WTC11 (cell line): ENCODE measurements at regions not wholly inside any gene's neighbourhood (a gene's known extent, or its start where the extent isn't known, plus 50 kb on each side); places are given as distances from the start of the nearest gene placed in this dataset.

Source experiments
- AFF4 ChIP-seq: sonication (generic); formaldehyde crosslinking; IDR thresholded peaks from 2 replicates; pipeline ENCODE4 v1.8.1; 2023; ENCODE audit warnings: mild to moderate bottlenecking, missing genetic modification reagents, borderline replicate concordance
- ATF3 ChIP-seq: sonication (generic); formaldehyde crosslinking; conservative IDR thresholded peaks from 2 replicates; pipeline ENCODE4 v1.8.1; 2022; ENCODE audit warnings: mild to moderate bottlenecking, missing genetic modification reagents
- CTCF ChIP-seq: fragments of 200-600 bp; IDR thresholded peaks from 2 replicates; pipeline ENCODE4 v1.8.0; 2022; ENCODE audit warnings: antibody characterized with exemption
- FOXK1 ChIP-seq: sonication (generic); formaldehyde crosslinking; IDR thresholded peaks from 2 replicates; pipeline ENCODE4 v1.8.0; 2022; ENCODE audit warnings: mild to moderate bottlenecking, moderate library complexity, missing genetic modification reagents
- GABPB1 ChIP-seq: sonication (generic); formaldehyde crosslinking; IDR thresholded peaks from 2 replicates; pipeline ENCODE4 v1.8.1; 2023; ENCODE audit warnings: mild to moderate bottlenecking, missing genetic modification reagents
- GTF2I ChIP-seq: fragments of 250-450 bp; sonication (Bioruptor Pico); conservative IDR thresholded peaks from 2 replicates; pipeline ENCODE4 v1.4.0; 2021; ENCODE audit warnings: mild to moderate bottlenecking
- NFYB ChIP-seq: sonication (generic); formaldehyde crosslinking; conservative IDR thresholded peaks from 2 replicates; pipeline ENCODE4 v1.8.0; 2022; ENCODE audit warnings: low read depth, missing genetic modification reagents
- USF2 ChIP-seq: sonication (generic); formaldehyde crosslinking; IDR thresholded peaks from 2 replicates; pipeline ENCODE4 v1.8.1; 2023; ENCODE audit warnings: mild to moderate bottlenecking, missing genetic modification reagents, moderate library complexity

GRCh38 chr13:50452756-50453155 lies 390.7 kb downstream of the DLEU7 start:
- no peak for TF ChIP-seq CTCF
- TF ChIP-seq NFYB = no peak
- no peak for TF ChIP-seq GABPB1 (CRISPR knock-in tag)
- TF ChIP-seq FOXK1 (CRISPR knock-in tag) = no peak
- no peak for TF ChIP-seq GTF2I (CRISPR knock-in tag)
- no peak for TF ChIP-seq ATF3 (CRISPR knock-in tag)
- no peak for TF ChIP-seq USF2 (CRISPR knock-in tag)
- no peak for TF ChIP-seq AFF4 (CRISPR knock-in tag)
